ACC112 (cell line): ENCODE measurements at regions not wholly inside any gene's neighbourhood (a gene's known extent, or its start where the extent isn't known, plus 50 kb on each side); places are given as distances from the start of the nearest gene placed in this dataset.

Source experiments
- H2AFZ ChIP-seq: fragments of 200-600 bp; sonication (generic); one replicate; pipeline ENCODE4 v1.6.0; 2017; ENCODE audit warnings: antibody characterized with exemption, low read length; ENCODE audit not compliant: unreplicated experiment
- H3K27ac ChIP-seq: fragments of 200-600 bp; sonication (generic); 2 replicates; pipeline ENCODE4 v1.5.1; 2014; ENCODE audit warnings: low read depth, mild to moderate bottlenecking, antibody characterized with exemption, low read length, moderate library complexity
- H3K27me3 ChIP-seq: fragments of 200-600 bp; sonication (generic); 2 replicates; pipeline ENCODE4 v1.6.1; 2014; ENCODE audit warnings: mild to moderate bottlenecking, antibody characterized with exemption, low read length, moderate library complexity, mixed read lengths; ENCODE audit not compliant: insufficient read depth
- H3K36me3 ChIP-seq: fragments of 200-600 bp; sonication (generic); 2 replicates; pipeline ENCODE4 v1.6.1; 2016; ENCODE audit warnings: mild to moderate bottlenecking, antibody characterized with exemption, low read length, moderate library complexity, mixed read lengths; ENCODE audit not compliant: insufficient read depth
- H3K4me1 ChIP-seq: fragments of 200-600 bp; sonication (generic); one replicate; pipeline ENCODE4 v1.6.1; 2016; ENCODE audit warnings: low read length, mixed read lengths; ENCODE audit not compliant: insufficient read depth, unreplicated experiment, control insufficient read depth
- H3K4me3 ChIP-seq: fragments of 200-600 bp; sonication (generic); 2 replicates; pipeline ENCODE4 v1.5.1; 2014; ENCODE audit warnings: mild to moderate bottlenecking, low read depth, low read length
- H3K79me2 ChIP-seq: fragments of 200-600 bp; sonication (generic); one replicate; pipeline ENCODE4 v1.6.0; 2016; ENCODE audit warnings: low read length; ENCODE audit not compliant: control insufficient read depth, unreplicated experiment, insufficient read depth

DNA sequence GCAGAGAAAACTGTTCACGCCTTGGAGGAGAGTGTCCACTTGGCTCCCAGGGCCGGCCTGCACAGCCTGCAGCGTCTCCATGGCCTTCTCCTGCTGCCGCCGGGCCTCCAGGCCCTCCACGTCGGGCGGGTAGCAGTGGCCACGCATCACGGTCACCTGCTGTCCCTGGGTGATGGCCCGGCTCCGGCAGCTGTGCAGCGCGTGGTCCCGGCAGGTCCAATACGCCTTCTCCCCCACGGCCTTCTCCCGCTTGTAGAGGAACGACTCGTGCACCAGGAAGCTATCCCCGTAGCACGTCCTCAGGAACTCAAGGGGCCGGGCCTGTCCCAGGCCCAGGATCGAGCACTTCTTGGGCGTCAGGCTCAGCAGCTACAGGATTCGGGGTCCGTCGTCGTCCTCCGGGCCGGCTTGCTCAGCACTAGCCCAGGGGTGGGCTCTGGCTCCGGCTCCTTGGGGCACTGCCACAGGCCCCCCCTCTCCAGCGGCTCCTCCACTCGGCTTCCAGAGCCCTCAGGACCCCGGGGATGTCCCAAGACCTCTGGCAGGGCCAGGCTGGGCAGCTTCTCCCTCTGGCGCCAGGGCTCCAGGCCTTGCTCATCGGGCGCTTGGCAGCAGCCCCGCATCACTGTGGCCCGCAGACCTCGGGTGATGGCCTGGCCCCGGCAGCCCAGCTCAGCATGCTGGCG, 83.6 kb upstream of the FXR1 start:
- Histone ChIP-seq H3K4me3 (no peak overlapping the region), H3K79me2 (no peaks in the 10 kb centered on the region)

DNA sequence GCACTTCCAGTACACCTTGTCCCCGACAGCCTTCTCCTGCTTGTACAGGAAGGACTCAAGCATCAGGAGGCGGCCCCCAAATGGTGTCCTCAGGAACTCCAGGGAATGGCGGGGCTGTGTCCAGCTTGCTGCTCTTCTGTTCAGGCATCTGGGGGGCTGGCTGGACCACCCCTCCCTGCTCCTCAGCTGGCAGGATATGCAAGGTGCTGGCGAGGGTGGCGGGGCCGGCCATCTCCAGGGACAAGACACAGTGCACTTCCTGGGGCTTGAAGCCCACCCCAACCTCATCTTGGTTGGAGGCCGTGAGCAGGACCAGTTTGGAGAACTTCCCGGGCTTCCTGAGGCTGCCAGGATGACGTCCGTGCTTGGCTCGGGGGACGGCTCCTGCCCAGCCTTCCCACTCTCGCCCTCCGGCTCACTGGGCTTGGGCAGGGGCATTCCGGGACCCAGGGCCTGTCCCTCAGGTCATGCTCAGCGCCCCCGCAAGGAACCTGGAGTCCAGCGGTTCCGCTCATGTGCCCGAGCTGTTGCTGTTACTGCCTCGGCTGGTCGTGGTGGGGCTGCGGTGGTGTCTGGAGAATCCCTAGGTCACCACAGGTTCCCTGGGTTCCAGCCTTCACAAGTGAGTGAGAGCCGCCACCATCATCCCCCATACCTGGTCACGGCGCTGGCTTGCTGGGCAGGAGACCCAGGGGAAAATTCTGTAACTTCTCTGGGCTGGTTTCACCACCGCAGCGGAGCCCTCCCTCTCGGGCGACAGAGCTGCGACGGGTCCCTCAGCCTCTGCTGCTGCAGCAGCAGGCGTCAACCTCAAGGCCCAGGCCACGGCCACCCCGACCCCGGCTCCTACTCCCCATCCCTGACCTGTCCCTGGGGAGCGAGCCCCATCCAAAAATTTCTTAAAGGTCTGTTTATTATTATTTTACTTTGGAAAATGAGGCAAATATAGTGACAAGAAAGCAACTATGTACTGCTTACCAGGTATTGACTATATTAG, 82.8 kb upstream of the FXR1 start:
- Histone ChIP-seq H3K79me2 (no peaks in the 10 kb centered on the region), H3K27me3 (peaks cover 7% of the 10 kb centered on the region; the same call in 1 of the 2 replicates)

More for the DNA sequence above, 83.6 kb upstream of the FXR1 start:
- H2AFZ ChIP-seq = no peak overlapping the region
- H3K36me3 ChIP-seq = no peaks in the 10 kb centered on the region
- no peak overlapping the region for H3K27ac ChIP-seq
- peaks cover 5% of the 10 kb centered on the region; the same call in 1 of the 2 replicates for H3K27me3 ChIP-seq
- no peaks in the 10 kb centered on the region for H3K4me1 ChIP-seq

DNA sequence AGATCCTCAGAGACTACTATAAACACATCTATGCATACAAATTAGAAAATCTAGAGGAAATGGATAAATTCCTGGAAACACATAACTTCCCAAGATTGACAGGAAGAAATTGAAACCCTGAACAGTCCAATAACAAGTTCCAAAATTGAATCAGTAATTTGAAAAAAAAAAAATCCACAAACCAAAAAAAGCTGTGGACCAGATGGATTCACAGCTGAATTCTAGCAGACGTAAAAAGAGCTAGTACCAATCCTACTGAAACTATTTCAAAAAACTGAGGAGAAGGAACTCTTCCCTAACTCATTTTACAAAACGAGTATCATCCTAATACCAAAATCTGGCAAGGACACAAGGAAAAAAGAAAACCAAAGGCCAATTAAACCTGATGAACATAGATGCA, 77.0 kb upstream of the FXR1 start:
- H3K36me3 ChIP-seq = no peaks in the 10 kb centered on the region
- H3K4me1 ChIP-seq = no peaks in the 10 kb centered on the region
- H3K27me3 ChIP-seq = peaks cover 11% of the 10 kb centered on the region; the same call in 1 of the 2 replicates

More for the DNA sequence above, 82.8 kb upstream of the FXR1 start:
- no peaks in the 10 kb centered on the region for H3K36me3 ChIP-seq
- H3K4me3 ChIP-seq = no peak overlapping the region
- no peaks in the 10 kb centered on the region for H3K4me1 ChIP-seq
- no peak overlapping the region for H3K27ac ChIP-seq
- H2AFZ ChIP-seq = no peak overlapping the region

DNA sequence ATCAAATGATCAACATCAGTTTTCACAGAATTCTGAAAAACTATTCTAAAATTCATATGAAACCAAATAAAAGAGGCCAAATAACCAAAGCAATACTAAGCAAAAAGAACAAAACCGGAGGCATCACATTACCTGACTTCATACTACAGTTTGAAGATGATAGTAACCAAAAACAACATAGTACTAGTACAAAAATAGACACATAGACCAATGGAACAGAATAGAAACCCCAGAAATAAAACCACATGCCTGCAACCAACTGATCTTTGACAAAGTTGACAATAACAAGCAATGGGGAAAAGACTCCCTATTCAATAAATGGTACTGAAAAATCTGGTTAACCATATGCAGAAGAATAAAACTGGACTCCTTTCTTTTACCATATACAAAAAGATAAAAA, 75.7 kb upstream of the FXR1 start:
- Histone ChIP-seq H3K36me3 (no peaks in the 10 kb centered on the region), H3K27me3 (peaks cover 11% of the 10 kb centered on the region; the same call in 1 of the 2 replicates), H3K4me3 (no peak overlapping the region), H2AFZ (no peak overlapping the region), H3K4me1 (no peaks in the 10 kb centered on the region), H3K27ac (no peak overlapping the region), H3K79me2 (no peaks in the 10 kb centered on the region)

More for the DNA sequence above, 77.0 kb upstream of the FXR1 start:
- Histone ChIP-seq H3K79me2 (no peaks in the 10 kb centered on the region), H2AFZ (no peak overlapping the region), H3K27ac (no peak overlapping the region), H3K4me3 (no peak overlapping the region)

DNA sequence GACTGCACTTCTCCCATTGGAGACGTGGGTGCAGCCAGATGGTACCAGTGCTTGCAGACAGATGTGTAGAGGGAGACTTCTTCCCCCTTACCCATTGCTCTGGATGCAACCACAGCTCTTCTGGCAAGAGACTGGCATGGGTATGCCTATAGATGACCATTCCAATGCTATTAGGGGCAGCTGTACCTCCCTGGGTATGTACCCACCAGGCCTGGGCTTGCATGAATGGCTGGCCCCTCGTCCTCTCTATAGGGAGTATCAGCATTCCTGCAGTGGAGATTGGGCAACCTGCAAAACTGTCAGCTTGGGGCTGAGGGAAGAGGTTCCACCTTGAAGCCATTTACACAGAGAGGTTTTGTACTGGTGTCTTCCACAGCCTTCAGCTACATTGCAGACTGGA, 57.6 kb upstream of the FXR1 start:
- Histone ChIP-seq H3K4me3 (no peak overlapping the region), H3K27me3 (peaks cover 23% of the 10 kb centered on the region), H3K27ac (no peak overlapping the region), H2AFZ (no peak overlapping the region), H3K79me2 (no peaks in the 10 kb centered on the region), H3K36me3 (no peaks in the 10 kb centered on the region), H3K4me1 (no peaks in the 10 kb centered on the region)

- Histone ChIP-seq H3K4me3 (no peak overlapping the region), H3K27ac (no peak overlapping the region), H3K36me3 (no peaks in the 10 kb centered on the region), H3K79me2 (no peaks in the 10 kb centered on the region), H2AFZ (no peak overlapping the region), H3K4me1 (no peaks in the 10 kb centered on the region), H3K27me3 (peaks cover 23% of the 10 kb centered on the region)
Observed at GRCh38 chr3:180855364-180855763, 57.1 kb upstream of the FXR1 start.

DNA sequence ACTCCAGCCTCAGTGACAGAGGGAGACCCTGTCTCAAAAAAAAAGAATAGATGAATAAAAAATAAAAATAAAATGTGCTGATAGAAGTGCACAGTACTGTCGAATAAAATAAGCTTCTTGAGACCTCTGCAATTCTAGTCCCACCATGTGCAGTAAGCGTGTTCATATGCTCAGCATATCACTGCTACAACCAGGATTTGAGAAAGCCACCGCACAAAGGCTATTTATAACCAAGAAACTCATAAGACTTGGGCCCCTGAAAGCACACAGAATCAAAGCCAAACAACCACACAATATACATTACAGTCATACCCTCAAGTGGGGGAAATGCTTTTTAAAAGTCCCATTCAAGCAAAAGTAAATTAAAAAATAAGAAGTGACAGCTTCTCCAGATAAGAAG, 56.5 kb upstream of the FXR1 start:
- Histone ChIP-seq H3K27ac (no peak overlapping the region), H3K27me3 (peaks cover 26% of the 10 kb centered on the region), H3K36me3 (no peaks in the 10 kb centered on the region), H3K79me2 (no peaks in the 10 kb centered on the region), H2AFZ (no peak overlapping the region), H3K4me3 (no peak overlapping the region), H3K4me1 (no peaks in the 10 kb centered on the region)

- Histone ChIP-seq H3K79me2 (no peaks in the 10 kb centered on the region), H3K27ac (no peak overlapping the region), H3K4me3 (no peak overlapping the region), H3K4me1 (no peaks in the 10 kb centered on the region), H3K27me3 (peaks cover 17% of the 10 kb centered on the region; the same call in 1 of the 2 replicates), H2AFZ (no peak overlapping the region), H3K36me3 (no peaks in the 10 kb centered on the region)
Observed at GRCh38 chr3:180860180-180860858, 52.2 kb upstream of the FXR1 start.
